ENCODE measurements at regions not wholly inside any gene's neighbourhood (a gene's known extent, or its start where the extent isn't known, plus 50 kb on each side); places are given as distances from the start of the nearest gene placed in this dataset.

DNA sequence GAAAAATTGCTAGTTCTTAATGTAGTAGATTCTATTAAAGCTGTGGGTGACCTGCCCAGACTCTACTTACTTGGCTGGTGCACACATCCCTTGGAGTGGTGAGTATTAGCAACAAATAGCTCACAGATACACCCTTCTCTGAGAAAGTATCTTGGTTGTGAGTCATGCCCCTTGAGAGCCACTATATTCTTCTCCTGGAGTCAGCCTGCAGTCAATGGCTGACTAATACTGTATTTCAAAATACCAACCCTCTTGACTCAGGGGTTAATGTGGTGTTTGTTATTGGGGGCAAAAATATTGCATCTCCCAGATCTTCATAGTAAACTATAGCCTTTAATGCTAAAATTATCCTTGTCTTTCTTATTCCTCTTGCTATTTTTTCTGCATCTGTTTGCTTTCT is 354.9 kb downstream of the BMPER start:
- H3K4me3 ChIP-seq (ENCODE audit: low read depth, low read length), result no peak overlapping the region
- TF ChIP-seq, protein P1, sequence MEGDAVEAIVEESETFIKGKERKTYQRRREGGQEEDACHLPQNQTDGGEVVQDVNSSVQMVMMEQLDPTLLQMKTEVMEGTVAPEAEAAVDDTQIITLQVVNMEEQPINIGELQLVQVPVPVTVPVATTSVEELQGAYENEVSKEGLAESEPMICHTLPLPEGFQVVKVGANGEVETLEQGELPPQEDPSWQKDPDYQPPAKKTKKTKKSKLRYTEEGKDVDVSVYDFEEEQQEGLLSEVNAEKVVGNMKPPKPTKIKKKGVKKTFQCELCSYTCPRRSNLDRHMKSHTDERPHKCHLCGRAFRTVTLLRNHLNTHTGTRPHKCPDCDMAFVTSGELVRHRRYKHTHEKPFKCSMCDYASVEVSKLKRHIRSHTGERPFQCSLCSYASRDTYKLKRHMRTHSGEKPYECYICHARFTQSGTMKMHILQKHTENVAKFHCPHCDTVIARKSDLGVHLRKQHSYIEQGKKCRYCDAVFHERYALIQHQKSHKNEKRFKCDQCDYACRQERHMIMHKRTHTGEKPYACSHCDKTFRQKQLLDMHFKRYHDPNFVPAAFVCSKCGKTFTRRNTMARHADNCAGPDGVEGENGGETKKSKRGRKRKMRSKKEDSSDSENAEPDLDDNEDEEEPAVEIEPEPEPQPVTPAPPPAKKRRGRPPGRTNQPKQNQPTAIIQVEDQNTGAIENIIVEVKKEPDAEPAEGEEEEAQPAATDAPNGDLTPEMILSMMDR (IDR thresholded peaks at IDR 0.05; ENCODE audit: borderline replicate concordance, insufficient read depth, low read depth, low read length), result no peak

DNA sequence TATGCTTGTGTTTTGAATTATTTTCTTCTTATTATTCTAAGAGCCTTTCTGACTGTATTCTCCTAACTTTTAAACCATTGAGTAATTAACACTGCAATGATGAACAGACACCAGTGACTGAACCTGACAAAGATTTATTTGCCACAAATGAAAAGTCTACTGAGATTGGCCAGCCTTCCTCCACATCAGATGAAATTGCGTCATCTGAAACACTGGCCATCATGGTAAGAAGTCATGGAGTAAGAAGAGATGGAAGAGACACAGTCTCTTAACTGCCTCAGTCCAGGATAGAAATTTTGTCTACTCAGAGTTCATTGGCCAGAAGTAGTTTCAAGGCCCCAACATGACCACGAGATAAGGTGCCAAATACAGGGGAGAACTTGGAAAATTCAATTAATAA is 357.8 kb downstream of the BMPER start:
- no peak overlapping the region for H3K4me3 ChIP-seq (ENCODE audit: low read depth, low read length)
- TF ChIP-seq, protein P1 (IDR thresholded peaks at IDR 0.05; ENCODE audit: borderline replicate concordance, insufficient read depth, low read depth, low read length), result no peak

DNA sequence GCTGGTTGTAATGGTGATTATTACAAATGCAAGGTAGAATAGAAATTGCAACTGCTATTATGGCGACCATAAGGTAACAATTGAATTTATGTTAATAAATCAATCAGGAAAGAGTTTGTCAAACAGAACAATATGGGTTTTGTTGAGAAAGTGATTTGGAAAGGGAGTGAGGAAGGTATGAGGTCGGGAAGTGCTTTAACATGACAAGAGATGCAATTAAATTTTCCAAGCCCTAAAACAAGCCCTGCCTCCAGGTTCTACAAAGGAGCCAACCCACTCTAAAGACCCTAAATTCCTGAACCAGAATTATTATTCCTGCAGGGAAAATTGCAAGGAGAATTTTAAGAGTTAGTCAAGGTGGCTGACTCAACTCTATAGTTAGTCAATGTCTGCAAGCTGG is 363.7 kb downstream of the BMPER start:
- TF ChIP-seq, protein P1 (IDR thresholded peaks at IDR 0.05; ENCODE audit: borderline replicate concordance, insufficient read depth, low read depth, low read length), result no peak
- no peak overlapping the region for H3K4me3 ChIP-seq (ENCODE audit: low read depth, low read length)

DNA sequence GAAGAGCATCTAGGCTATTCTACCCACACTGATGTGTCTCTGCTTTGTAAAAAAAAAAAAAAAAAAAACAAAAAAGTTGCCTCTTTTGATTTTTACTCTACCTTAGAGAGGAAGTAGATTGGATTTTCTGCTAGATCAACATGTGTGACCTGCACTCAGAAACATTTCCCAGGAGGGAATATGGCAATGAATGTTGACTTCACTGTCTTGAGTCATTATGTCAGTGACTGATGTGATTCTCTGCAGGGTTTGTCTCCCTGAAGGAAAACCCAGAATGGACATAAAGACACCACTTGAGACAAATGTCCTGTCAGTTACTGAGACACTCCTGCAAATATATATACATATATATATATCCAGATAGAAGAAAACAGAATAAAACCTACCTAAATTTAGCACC is 370.3 kb downstream of the BMPER start:
- H3K4me3 ChIP-seq (ENCODE audit: low read depth, low read length), result no peak overlapping the region
- TF ChIP-seq, protein P1 (IDR thresholded peaks at IDR 0.05; ENCODE audit: borderline replicate concordance, insufficient read depth, low read depth, low read length), result no peak

DNA sequence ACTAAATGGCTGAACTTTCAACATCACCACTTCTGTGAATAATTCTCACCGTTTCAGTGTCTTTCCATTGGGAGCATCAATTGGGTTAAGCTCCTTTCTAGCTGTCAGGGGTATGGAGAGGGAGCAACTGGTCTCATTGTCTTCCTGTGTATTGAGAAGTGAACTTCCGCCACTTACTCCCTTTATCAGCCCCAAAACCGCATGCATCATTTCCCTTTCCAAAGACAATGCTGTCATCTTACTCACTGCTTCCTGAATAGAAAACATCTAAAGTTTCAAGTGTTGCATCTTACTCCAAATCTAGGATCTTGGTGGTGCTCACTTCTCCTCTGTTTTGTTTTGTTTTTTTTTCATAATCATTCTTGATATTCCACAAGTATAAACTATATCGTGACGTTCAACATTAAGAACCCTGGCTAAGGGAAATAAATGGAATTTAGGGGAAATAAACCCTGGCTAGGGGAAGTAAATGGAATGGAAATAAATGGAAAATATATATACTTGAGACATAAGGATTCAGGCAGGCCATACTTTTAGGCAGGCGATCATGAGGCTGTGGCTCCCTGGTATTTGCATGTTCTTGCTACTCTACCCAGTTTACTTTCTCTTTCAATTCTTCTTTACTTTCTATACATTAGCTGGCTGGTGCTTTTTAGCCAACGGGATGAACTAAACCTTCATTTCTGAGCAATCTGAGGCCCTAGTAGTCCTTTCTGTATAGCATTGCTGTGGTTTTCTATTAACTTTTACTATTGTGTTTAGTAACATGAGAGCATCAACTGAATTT is 371.9 kb downstream of the BMPER start:
- TF ChIP-seq, protein P1 (IDR thresholded peaks at IDR 0.05; ENCODE audit: borderline replicate concordance, insufficient read depth, low read depth, low read length), result no peak
- H3K4me3 ChIP-seq (ENCODE audit: low read depth, low read length), result no peak overlapping the region

DNA sequence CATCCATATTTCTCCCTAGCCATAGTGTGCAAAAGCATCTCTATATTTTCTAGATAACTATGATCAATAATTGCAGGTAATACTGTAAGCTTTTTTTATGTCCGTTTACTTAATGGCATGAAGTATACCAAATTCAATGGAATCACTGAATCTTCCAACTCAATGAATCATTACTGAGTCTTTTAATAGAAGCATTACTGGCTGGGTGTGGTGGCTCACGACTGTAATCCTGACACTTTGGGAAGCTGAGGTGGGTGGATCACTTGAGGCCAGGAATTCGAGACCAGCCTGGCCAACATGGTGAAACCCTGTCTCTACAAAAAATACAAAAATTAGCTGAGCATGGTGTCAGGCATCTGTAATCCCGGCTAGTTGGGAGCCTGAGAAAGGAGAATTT is 372.5 kb downstream of the BMPER start:
- no peak overlapping the region for H3K4me3 ChIP-seq (ENCODE audit: low read depth, low read length)
- TF ChIP-seq, protein P1 (IDR thresholded peaks at IDR 0.05; ENCODE audit: borderline replicate concordance, insufficient read depth, low read depth, low read length), result no peak

DNA sequence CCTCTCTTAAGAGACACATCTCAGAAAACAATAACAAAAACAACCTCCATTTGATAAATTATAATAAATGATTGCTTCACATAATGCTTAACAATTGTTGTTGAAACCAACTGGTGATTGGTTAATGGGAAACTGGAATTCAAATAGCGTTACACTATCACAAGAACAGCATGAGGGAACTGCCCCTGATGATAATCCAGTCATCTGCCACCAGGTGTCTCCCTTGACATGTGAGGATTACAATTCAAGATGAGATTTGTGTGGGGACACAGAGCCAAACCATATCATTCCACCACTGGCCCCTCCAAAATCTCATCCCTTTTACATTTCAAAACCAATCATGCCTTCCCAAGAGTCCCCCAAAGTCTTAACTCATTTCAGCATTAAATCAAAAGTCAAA is 375.9 kb downstream of the BMPER start:
- no peak overlapping the region for H3K4me3 ChIP-seq (ENCODE audit: low read depth, low read length)
- TF ChIP-seq, protein P1 (IDR thresholded peaks at IDR 0.05; ENCODE audit: borderline replicate concordance, insufficient read depth, low read depth, low read length), result no peak
